Stimulated activated CD4-positive, alpha-beta T cell treated with anti-CD3 and anti-CD28 coated beads, Interleukin-1b, Interleukin-23, amount 100 ng/mL, for 48 hours (primary cell): ENCODE measurements at regions not wholly inside any gene's neighbourhood (a gene's known extent, or its start where the extent isn't known, plus 50 kb on each side); places are given as distances from the start of the nearest gene placed in this dataset.
"Not testable (repeated sequence)": the region's sequence is repeated elsewhere in the genome, so short reads cannot be mapped to it uniquely, and the experiment has no call there.

Source experiments
- DNase-seq: peaks from one replicate; pipeline ENCODE4 v3.0.0-alpha.2; 2020

GRCh38 chr6:139446768-139447655 lies 72.6 kb upstream of the CITED2 start:
- no peak for DNase-seq

- no peak for DNase-seq
Observed at GRCh38 chr6:139446138-139446715, 71.8 kb upstream of the CITED2 start.

DNA sequence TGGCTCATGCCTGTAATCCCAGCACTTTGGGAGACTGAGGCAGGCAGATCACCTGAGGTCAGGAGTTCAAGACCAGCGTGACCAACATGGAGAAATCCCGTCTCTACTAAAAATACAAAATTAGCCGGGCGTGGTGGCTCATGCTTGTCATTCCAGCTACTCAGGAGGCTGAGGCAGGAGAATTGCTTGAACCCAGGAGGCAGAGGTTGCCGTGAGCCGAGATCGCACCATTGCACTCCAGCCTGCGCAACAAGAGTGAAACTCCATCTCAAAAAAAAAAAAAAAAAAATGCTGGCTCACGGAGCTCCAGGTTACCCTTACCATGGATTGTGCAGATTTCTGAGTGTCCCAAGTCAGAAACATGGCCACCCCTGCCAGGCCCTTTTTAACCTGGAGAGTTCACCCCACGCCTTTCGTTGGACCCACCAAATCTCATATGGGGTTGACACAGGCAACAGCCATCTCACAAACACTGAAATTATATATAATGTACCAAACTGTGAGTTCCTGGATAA lies 69.9 kb upstream of the CITED2 start:
- DNase-seq: not testable (repeated sequence)

DNA sequence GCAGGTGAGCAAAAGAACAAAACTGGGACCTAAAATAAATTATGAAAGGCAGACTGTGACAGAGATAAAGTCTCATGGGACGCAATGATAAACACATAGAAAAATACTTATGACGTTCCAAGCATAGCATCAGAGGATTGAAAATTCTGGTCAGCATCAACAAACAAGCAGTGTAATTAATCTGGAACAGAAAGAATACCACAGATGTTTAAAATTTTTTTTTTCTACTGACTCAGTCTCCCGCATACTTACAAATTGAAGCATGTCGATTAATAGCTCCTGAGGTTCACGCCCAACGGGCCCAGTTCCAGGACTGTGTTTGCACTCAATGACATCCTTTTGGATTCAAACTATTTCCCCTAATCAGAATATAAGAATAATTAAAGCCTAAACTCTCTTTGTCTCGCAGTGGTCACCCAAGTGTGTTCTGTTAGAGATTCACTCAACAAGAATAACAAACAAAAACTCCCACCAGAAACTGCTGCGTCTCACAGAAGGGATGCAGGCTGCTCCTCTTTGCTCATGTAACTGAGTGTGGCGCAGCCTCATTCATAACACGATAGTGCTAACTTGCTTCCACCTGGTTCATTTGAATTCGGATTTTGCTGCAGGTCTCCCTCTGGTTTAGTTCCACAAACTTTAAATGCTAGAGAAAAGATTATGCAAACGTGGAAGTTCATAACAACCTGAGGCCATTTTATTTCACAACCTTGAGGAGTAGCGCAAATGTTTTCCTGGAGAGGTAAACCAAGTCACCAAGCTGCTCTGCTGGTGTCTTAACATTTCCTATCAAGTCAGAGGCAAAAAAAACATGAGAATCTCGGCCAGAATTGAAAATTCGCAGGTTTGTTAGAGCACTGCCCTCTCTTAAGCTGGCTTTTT lies 69.0 kb upstream of the CITED2 start:
- DNase-seq: no peak

DNA sequence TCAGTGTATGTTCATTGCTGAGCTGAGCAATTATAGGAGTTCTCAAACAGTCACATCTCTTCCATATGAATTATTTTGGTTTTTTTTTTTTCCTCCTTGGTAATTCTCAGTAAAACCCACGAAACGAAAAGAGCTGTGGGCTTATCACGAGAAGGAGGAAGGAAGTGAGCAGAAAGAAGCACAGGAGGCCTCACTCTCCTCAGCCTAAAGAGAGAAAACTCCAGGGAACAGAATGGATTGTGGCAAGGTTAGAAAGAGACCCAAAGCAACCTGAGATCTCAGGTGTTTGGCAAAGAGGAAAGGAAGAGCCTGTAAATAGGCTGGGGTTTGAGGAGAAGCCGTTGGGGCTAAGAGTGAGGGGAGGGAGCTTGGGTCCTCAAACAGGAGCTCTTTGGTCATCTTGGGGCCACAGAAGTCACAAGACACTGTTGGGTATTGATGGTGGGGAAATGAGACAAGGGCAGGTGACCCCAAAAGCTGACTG lies 67.8 kb upstream of the CITED2 start:
- no peak for DNase-seq

DNA sequence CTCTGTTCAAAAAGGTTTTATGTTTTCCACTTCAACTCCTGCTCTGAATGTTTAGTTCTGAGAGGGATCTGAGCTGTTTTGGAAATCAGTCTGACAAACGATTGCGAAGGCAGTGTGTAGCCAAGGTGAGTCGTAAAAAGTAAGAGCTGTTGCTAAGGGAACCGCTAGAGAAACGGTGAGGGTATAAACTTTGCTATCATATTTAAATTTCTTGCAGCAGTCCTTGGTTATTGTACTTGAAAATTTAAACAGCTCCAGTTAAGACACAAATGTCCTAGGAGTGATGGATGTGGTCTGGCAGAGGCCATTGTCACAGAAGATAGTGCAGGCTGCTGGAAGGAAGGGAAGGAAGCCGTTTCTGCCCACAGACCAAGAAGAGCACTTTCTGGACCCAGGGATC lies 64.9 kb upstream of the CITED2 start:
- DNase-seq: no peak

DNA sequence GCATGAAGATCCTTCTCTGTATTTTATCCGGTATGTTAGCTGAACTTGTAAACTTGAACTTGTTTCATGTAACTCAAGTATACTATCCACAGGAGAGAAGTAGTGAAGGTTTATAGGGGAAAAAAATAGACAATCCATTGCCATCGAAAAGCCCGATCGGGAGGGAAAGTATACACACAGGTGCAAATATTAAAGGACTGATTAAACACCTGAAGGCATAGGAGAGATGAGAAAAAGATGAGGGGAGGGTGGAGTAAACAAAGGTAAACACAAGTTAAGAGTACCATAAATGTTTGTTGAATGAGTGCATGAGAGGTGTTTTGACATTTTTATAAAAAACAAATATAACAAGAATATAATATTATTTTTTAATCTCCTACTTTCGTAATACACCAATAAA lies 64.3 kb upstream of the CITED2 start:
- no peak for DNase-seq

DNA sequence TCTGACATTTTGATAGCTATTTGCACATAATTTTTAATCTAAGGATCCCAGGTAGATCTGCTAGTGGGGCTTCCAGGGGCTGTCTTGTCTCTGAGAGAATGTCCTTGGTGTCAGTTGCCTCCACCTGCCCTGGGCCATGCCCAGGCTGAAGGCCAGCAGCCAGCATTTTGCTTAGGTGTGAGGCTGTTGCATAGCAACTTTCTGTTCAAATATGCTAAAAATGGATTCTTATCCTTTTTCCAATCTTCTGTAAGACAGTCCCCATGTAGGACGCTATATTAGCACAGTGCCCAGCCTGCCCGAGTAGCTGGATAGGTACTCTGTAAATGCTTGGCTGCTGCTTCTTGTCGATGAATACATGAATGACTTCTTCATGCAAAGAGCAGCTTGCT lies 62.5 kb upstream of the CITED2 start:
- DNase-seq: no peak

GRCh38 chr6:139436200-139436956 lies 61.9 kb upstream of the CITED2 start:
- no peak for DNase-seq

DNA sequence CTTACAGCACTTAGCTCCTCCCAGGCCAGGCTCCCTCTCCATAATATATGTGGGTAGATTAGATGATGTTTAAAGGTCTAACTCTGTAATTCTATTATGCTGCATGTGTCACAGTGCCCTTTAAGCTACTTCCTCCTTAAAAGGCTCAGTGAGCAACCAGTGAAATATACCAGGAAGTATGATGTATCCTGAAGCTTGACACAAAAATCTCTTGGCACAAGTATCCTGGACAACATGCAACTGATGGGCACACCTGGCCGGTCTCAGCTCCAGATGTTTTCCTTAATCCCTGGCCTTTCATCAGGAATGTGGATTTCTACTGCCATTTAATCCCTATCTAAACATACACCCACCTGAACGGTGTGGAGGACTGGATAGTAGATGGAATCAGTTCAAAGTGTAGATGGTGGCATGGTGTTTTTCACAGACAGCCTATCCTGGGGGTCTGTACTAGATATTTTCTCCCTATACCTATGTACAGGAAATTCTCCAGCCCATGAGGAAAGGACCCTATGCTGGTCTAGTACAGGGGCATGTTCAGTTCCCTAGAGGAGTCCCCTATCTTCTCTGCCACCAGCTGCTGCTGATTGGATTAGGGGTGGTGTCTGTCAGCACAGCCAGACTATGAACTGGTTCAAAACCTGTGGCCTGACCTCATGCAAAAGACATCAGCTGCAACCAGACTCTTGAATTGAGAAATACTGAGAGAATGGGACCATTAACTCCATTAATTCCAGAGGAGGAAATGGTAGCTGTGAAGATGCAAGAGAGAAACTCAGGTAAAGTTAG lies 59.4 kb upstream of the CITED2 start:
- no peak for DNase-seq

- DNase-seq: no peak
Observed at GRCh38 chr6:139431602-139431956, 57.1 kb upstream of the CITED2 start.

DNA sequence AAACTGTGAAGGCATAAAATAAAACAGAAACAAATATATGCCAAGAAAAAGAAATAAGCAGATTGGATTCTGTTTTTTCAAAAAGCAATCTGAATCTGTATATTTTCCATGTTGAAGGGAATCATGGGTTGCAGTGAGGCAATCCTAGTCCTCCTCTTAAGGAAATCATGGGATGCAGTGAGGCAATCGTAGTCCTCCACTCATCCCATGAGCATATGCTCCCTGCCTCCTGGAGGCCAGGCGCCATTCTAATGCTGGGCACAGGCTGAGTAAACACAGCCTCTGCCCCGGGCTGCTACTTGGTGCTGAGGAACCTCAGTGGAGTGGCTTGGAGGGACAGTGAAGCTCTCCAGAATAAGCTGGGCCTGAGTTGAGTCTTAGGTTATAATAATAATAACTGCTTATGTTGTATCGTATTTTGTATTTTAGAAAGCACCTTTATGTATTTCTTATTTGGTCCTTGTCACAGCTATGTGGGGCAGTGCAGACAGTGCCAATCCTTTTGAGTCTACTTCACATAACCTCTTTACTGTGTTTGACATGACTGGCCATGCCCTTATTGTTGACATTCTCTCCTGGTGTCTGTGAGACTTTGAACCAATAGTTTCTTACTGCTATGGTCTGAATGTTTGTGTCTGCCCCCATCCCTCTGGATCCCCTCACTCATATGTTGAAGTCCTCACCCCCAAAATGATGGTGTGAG lies 56.6 kb upstream of the CITED2 start:
- DNase-seq: no peak

GRCh38 chr6:139429580-139430145 lies 55.2 kb upstream of the CITED2 start:
- DNase-seq: no peak

- no peak for DNase-seq
Observed at GRCh38 chr6:139427199-139427598, 52.8 kb upstream of the CITED2 start.

- DNase-seq: no peak
Observed at GRCh38 chr6:139426795-139427194, 52.3 kb upstream of the CITED2 start.

GRCh38 chr6:139425780-139426179 lies 51.3 kb upstream of the CITED2 start:
- DNase-seq: no peak

DNA sequence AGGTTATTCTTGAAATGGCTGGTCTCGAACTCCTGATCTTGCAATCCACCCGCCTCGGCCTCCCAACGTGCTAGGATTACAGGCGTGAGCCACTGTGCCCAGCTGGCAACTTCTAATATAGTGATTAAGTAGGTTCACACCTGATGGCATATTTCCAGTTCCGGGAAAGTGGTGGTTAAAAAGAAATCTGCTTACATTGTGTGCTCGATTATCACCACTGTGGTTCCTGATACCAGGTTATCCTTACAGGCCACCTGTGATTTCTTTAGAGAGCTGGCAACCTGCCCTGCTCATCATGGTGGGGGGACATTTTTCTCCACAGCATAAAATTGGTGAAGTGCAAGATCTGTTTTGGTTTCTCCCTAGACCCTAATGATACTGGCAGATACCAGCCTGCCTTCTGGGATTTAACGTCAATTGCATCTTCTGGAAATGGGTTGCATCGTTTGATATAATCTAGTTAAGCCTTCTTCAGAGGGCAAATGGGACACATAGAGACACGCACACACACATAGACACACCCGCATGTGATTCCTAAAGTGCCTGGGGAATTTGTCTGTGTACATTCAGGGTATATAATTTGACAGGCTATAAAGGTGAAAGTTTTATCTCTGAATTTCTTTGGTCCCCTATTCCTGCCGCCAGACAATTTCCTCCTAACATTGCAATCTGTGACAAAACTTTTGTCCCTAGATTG lies 49.7 kb upstream of the CITED2 start:
- no peak for DNase-seq
